Kidney (tissue), 13 donors: ENCODE measurements at regions not wholly inside any gene's neighbourhood (a gene's known extent, or its start where the extent isn't known, plus 50 kb on each side); places are given as distances from the start of the nearest gene placed in this dataset.
A peak's percentile ranks its signal among the peaks of the same experiment; 100 is the strongest.

Experiments used
- DNase-seq, 5 donors: peaks; one replicate each; pipeline ENCODE4 v3.0.0-alpha.2; 2013 to 2020
- FAIRE-seq: peaks from 2 replicates; lab custom pipeline; 2012; peaks lifted over from hg19 to GRCh38; lab: Jason Lieb, UNC
- H3K27ac ChIP-seq, 2 donors: one replicate each; pipeline ENCODE4 v1.7.0; 2013; ENCODE audit warnings: low read depth in 2 of 2, low read length in 2 of 2, inconsistent platforms in 1 of 2
- H3K27me3 ChIP-seq: one replicate; pipeline ENCODE4 v1.7.1; 2013; ENCODE audit warnings: low read length, inconsistent platforms; ENCODE audit not compliant: control insufficient read depth, insufficient read depth
- H3K36me3 ChIP-seq, 3 donors: one replicate each; pipeline versions ENCODE4 v1.7.0 to v1.7.1; 2013; ENCODE audit warnings: low read length in 3 of 3, control low read depth in 1 of 3, inconsistent platforms in 1 of 3; ENCODE audit not compliant: insufficient read depth in 3 of 3, control insufficient read depth in 2 of 3
- H3K4me1 ChIP-seq, 3 donors: one replicate each; pipeline versions ENCODE4 v1.7.0 to v1.7.1; 2013; ENCODE audit warnings: low read length in 3 of 3, inconsistent platforms in 1 of 3, low read depth in 1 of 3; ENCODE audit not compliant: control insufficient read depth in 2 of 3, insufficient read depth in 2 of 3
- H3K4me3 ChIP-seq, 3 donors: one replicate each; pipeline versions ENCODE4 v1.7.0 to v1.8.1; 2013; ENCODE audit warnings: low read length in 3 of 3, control low read depth in 1 of 3, inconsistent platforms in 1 of 3
- H3K9ac ChIP-seq, 3 donors: one replicate each; pipeline versions ENCODE4 v1.7.0 to v1.7.1; 2013; ENCODE audit warnings: low read length in 3 of 3, control low read depth in 1 of 3, inconsistent platforms in 1 of 3
- H3K9me3 ChIP-seq, 3 donors: one replicate each; pipeline versions ENCODE4 v1.7.0 to v1.7.1; 2013; ENCODE audit warnings: low read length in 3 of 3, control low read depth in 1 of 3, inconsistent platforms in 1 of 3; ENCODE audit not compliant: control insufficient read depth in 2 of 3, insufficient read depth in 1 of 3
- CTCF ChIP-seq: IDR thresholded peaks from 3 replicates; pipeline ENCODE4 v1.5.1; 2012; ENCODE audit warnings: mild to moderate bottlenecking, moderate library complexity, borderline replicate concordance; ENCODE audit not compliant: insufficient read depth; ENCODE audit errors: extremely low read depth
- intact Hi-C: fragments of 100-400 bp; cut with DNase I; formaldehyde crosslinking; loops from one replicate; pipeline ENCODE4 v1.11.1; 2022
- donor health status: control.
- donor health status: control.
- donor health status: control.
- donor health status: control.
- donor health status: control.
- donor health status: DM: yes; HTN: yes; CAD: no.
- donor health status: Normal renal cell carcinoma (clear cell type).

- Histone ChIP-seq H3K9me3 (no peaks in the 10 kb centered on the region), H3K9ac (no peak overlapping the region), H3K27ac (no peak overlapping the region), H3K27me3 (no peaks in the 10 kb centered on the region), H3K4me1 (no peaks in the 10 kb centered on the region), H3K36me3 (no peaks in the 10 kb centered on the region), H3K4me3 (no peak overlapping the region)
- no peak for TF ChIP-seq CTCF
- FAIRE-seq (no peak), DNase-seq (no peak)
- intact Hi-C loops = no loop called here
Observed at GRCh38 chr9:108772301-108772894, 83.4 kb downstream of the ACTL7B start.

- DNase-seq (no peak), FAIRE-seq (no peak)
- no peaks in the 10 kb centered on the region for H3K9me3 ChIP-seq
- no peak overlapping the region for H3K9ac ChIP-seq
- H3K4me3 ChIP-seq = no peak overlapping the region
- H3K27ac ChIP-seq = no peak overlapping the region
- H3K27me3 ChIP-seq = no peaks in the 10 kb centered on the region
- H3K4me1 ChIP-seq = no peaks in the 10 kb centered on the region
- no peak for TF ChIP-seq CTCF
- intact Hi-C loops = no loop called here
- H3K36me3 ChIP-seq = no peaks in the 10 kb centered on the region
Observed at GRCh38 chr9:108768744-108769143, 87.0 kb downstream of the ACTL7B start.

- no peaks in the 10 kb centered on the region for H3K36me3 ChIP-seq
- intact Hi-C loops = no loop called here
- no peak for FAIRE-seq
Observed at GRCh38 chr9:108766626-108767161, 89.1 kb downstream of the ACTL7B start.

More at GRCh38 chr9:108766626-108767161, 89.1 kb downstream of the ACTL7B start:
- DNase-seq = peak in 1 of 5 donors; percentile 19
- Histone ChIP-seq H3K27me3 (no peaks in the 10 kb centered on the region), H3K4me3 (no peak overlapping the region), H3K4me1 (no peaks in the 10 kb centered on the region), H3K9me3 (no peaks in the 10 kb centered on the region), H3K9ac (no peak overlapping the region), H3K27ac (no peak overlapping the region)
- TF ChIP-seq CTCF = no peak
